ENCODE measurements at regions not wholly inside any gene's neighbourhood (a gene's known extent, or its start where the extent isn't known, plus 50 kb on each side); places are given as distances from the start of the nearest gene placed in this dataset.

- TF ChIP-seq CTCF (IDR thresholded peaks at IDR 0.05): no peak
- no peak for TF ChIP-seq POLR2A (IDR thresholded peaks at IDR 0.05)
Measured at GRCh38 chr10:123492016-123492415, 174.1 kb upstream of the GPR26 start.

All from esophagus squamous epithelium (tissue), 4 donors.